ENCODE measurements at regions not wholly inside any gene's neighbourhood (a gene's known extent, or its start where the extent isn't known, plus 50 kb on each side); places are given as distances from the start of the nearest gene placed in this dataset.

DNA sequence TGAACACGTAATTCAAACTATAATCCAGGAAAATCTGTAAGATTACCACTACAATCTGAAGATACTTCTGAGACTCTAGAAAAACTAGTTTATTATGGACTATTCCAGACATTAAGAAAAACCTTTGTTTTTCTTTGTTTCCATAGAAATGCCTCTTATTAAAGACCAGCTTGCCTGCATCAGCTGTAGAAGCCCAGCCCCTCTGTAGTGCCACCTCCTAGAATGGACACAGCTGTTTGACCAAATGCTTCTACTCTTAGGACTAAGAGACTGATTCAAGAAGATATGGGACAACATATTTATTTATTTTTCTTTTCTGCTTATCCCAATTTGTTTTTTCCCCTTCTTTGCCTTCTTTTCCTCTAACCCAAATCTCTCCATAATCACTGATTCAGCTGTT lies 93.8 kb downstream of the CXCL12 start (continued):
- TF ChIP-seq SAP30 (IDR thresholded peaks at IDR 0.05; ENCODE audit: insufficient read depth, insufficient replicate concordance, low read length) (no peak), EP300 (IDR thresholded peaks at IDR 0.05; ENCODE audit: borderline replicate concordance in 1 of 2, low read depth in 2 of 2, low read length in 2 of 2) (no peak), YY1 (IDR thresholded peaks at IDR 0.05; ENCODE audit: low read depth, low read length) (no peak), MAFK (IDR thresholded peaks at IDR 0.05; ENCODE audit: low read depth, low read length) (no peak), NRF1 (IDR thresholded peaks at IDR 0.05; ENCODE audit: low read depth, low read length) (no peak), SP2 (IDR thresholded peaks at IDR 0.05; ENCODE audit: low read length) (no peak), TEAD4 (IDR thresholded peaks at IDR 0.05; ENCODE audit: low read depth, low read length) (no peak), SIX5 (IDR thresholded peaks at IDR 0.05; ENCODE audit: low read depth, low read length) (no peak), KDM4A (IDR thresholded peaks at IDR 0.05; ENCODE audit: low read depth, low read length, severe bottlenecking) (no peak)

Measured in H1 (cell line).